Neural progenitor cell (in vitro differentiated cells): ENCODE measurements at regions not wholly inside any gene's neighbourhood (a gene's known extent, or its start where the extent isn't known, plus 50 kb on each side); places are given as distances from the start of the nearest gene placed in this dataset.

Source experiments
- DNase-seq: peaks from one replicate; pipeline ENCODE4 v3.0.0-alpha.2; 2016; ENCODE audit warnings: low spot score
- H2AFZ ChIP-seq: fragments of 200-600 bp; sonication (generic); replicated peaks from 2 replicates; pipeline ENCODE4 v1.6.1; 2016; ENCODE audit warnings: antibody characterized with exemption
- H3F3A ChIP-seq: fragments of 200-600 bp; sonication (generic); 2 replicates; pipeline ENCODE4 v1.6.1; 2016; ENCODE audit warnings: antibody characterized with exemption, low read depth
- H3K27ac ChIP-seq: fragments of 200-600 bp; sonication (generic); 2 replicates; pipeline ENCODE4 v1.5.1; 2016; ENCODE audit warnings: mild to moderate bottlenecking
- H3K27me3 ChIP-seq: fragments of 200-600 bp; sonication (generic); 2 replicates; pipeline ENCODE4 v1.6.1; 2016; ENCODE audit warnings: mild to moderate bottlenecking, moderate library complexity
- H3K36me3 ChIP-seq: fragments of 200-600 bp; sonication (generic); 2 replicates; pipeline ENCODE4 v1.5.1; 2016
- H3K4me1 ChIP-seq: fragments of 200-600 bp; sonication (generic); 2 replicates; pipeline ENCODE4 v1.6.1; 2016; ENCODE audit warnings: mixed run types
- H3K4me2 ChIP-seq: fragments of 200-600 bp; sonication (generic); 2 replicates; pipeline ENCODE4 v1.6.1; 2016
- H3K4me3 ChIP-seq: fragments of 200-600 bp; sonication (generic); 2 replicates; pipeline ENCODE4 v1.5.1; 2016
- H3K79me2 ChIP-seq: fragments of 200-600 bp; sonication (generic); 2 replicates; pipeline ENCODE4 v1.6.1; 2016; ENCODE audit warnings: low read depth
- H3K9ac ChIP-seq: fragments of 200-600 bp; sonication (generic); 2 replicates; pipeline ENCODE4 v1.6.1; 2016
- H3K9me3 ChIP-seq: fragments of 200-600 bp; sonication (generic); 2 replicates; pipeline ENCODE4 v1.5.1; 2016; ENCODE audit warnings: low read depth
- H4K20me1 ChIP-seq: fragments of 200-600 bp; sonication (generic); 2 replicates; pipeline ENCODE4 v1.6.1; 2016; ENCODE audit warnings: low read depth
- H3K27ac Mint-ChIP-seq: 3 replicates; pipeline ENCODE4 v1.8.0; 2021; ENCODE audit warnings: mixed read lengths
- H3K27me3 Mint-ChIP-seq: 2 replicates; pipeline ENCODE4 v1.8.0; 2022; ENCODE audit warnings: low read depth, mild to moderate bottlenecking, inconsistent platforms, moderate library complexity, mixed read lengths; ENCODE audit not compliant: insufficient read depth
- H3K36me3 Mint-ChIP-seq: 3 replicates; pipeline ENCODE4 v1.8.0; 2021; ENCODE audit warnings: mixed read lengths
- H3K4me1 Mint-ChIP-seq: 3 replicates; pipeline ENCODE4 v1.8.0; 2021; ENCODE audit warnings: mixed read lengths
- H3K4me3 Mint-ChIP-seq: 3 replicates; pipeline ENCODE4 v1.8.0; 2021; ENCODE audit warnings: mild to moderate bottlenecking, moderate library complexity, mixed read lengths
- H3K9me3 Mint-ChIP-seq: 3 replicates; pipeline ENCODE4 v1.8.0; 2020; ENCODE audit warnings: mixed read lengths
- EZH2 ChIP-seq: fragments of 200-600 bp; sonication (generic); IDR thresholded peaks from 2 replicates; pipeline ENCODE4 v1.6.1; 2017; ENCODE audit warnings: antibody characterized with exemption, mild to moderate bottlenecking, moderate library complexity
- EZH2phosphoT487 ChIP-seq: fragments of 200-600 bp; sonication (generic); IDR thresholded peaks from 2 replicates; pipeline ENCODE4 v1.6.1; 2017; ENCODE audit warnings: antibody characterized with exemption
- TF ChIP-seq, protein P1 (sequence below): fragments of 200-600 bp; sonication (generic); IDR thresholded peaks from 2 replicates; pipeline ENCODE4 v1.5.1; 2017; ENCODE audit warnings: antibody characterized with exemption, mild to moderate bottlenecking

GRCh38 chr13:33394294-33394932 lies 108.9 kb upstream of the STARD13 start:
- Histone ChIP-seq H3K79me2 (no peaks in the 10 kb centered on the region), H3K4me2 (no peak overlapping the region), H2AFZ (peak overlapping the region; percentile 74), H3K4me3 (no peak overlapping the region), H3K27ac (no peak overlapping the region), H3K9ac (no peak overlapping the region), H3K27me3 (no peaks in the 10 kb centered on the region), H3K36me3 (no peaks in the 10 kb centered on the region), H3K4me1 (no peaks in the 10 kb centered on the region), H3F3A (no peaks in the 10 kb centered on the region), H4K20me1 (no peaks in the 10 kb centered on the region), H3K9me3 (no peaks in the 10 kb centered on the region)
- Mint-ChIP-seq H3K9me3 (no peaks in the 10 kb centered on the region), H3K36me3 (no peaks in the 10 kb centered on the region), H3K4me1 (peaks cover 14% of the 10 kb centered on the region), H3K4me3 (no peak overlapping the region), H3K27me3 (peaks cover 3% of the 10 kb centered on the region), H3K27ac (no peak overlapping the region)
- DNase-seq, result no peak
- TF ChIP-seq EZH2phosphoT487 (no peak), EZH2 (no peak)
- TF ChIP-seq, protein P1, sequence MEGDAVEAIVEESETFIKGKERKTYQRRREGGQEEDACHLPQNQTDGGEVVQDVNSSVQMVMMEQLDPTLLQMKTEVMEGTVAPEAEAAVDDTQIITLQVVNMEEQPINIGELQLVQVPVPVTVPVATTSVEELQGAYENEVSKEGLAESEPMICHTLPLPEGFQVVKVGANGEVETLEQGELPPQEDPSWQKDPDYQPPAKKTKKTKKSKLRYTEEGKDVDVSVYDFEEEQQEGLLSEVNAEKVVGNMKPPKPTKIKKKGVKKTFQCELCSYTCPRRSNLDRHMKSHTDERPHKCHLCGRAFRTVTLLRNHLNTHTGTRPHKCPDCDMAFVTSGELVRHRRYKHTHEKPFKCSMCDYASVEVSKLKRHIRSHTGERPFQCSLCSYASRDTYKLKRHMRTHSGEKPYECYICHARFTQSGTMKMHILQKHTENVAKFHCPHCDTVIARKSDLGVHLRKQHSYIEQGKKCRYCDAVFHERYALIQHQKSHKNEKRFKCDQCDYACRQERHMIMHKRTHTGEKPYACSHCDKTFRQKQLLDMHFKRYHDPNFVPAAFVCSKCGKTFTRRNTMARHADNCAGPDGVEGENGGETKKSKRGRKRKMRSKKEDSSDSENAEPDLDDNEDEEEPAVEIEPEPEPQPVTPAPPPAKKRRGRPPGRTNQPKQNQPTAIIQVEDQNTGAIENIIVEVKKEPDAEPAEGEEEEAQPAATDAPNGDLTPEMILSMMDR, result no peak

DNA sequence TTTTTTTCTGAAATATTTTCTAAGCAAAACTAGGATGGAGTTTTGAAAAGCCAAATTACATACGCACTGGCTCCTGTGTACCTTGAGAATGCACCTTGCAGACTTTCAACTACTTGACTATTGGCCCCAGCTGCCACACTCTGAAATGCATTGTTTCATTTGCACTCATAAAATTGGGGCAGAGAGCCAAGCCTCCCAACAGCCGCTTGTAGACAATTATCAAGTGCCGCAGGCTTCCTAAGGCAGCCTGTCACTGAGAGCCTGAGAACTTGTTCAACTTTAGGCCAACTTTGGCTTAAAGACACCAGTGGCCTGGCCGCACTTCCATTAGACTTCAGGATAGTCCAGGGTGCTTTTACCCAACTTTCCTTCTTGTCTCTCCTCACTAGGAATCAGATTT lies 115.7 kb upstream of the STARD13 start:
- H3K36me3 ChIP-seq, result no peaks in the 10 kb centered on the region
- no peaks in the 10 kb centered on the region for H3K79me2 ChIP-seq
- H4K20me1 ChIP-seq, result no peaks in the 10 kb centered on the region
- H3K4me2 ChIP-seq, result no peak overlapping the region
- H3K27ac ChIP-seq, result no peak overlapping the region
- H3K4me3 ChIP-seq, result no peak overlapping the region
- H3K27me3 Mint-ChIP-seq, result peaks cover 2% of the 10 kb centered on the region
- no peaks in the 10 kb centered on the region for H3K9me3 ChIP-seq
- H3K36me3 Mint-ChIP-seq, result no peaks in the 10 kb centered on the region
- no peak for DNase-seq
- H3F3A ChIP-seq, result no peaks in the 10 kb centered on the region
- no peak overlapping the region for H3K9ac ChIP-seq
- H3K4me1 Mint-ChIP-seq, result peaks cover 10% of the 10 kb centered on the region
- no peak overlapping the region for H3K27ac Mint-ChIP-seq
- no peaks in the 10 kb centered on the region for H3K27me3 ChIP-seq
- TF ChIP-seq EZH2phosphoT487 (no peak), EZH2 (no peak)
- TF ChIP-seq, protein P1, result no peak
- no peaks in the 10 kb centered on the region for H3K4me1 ChIP-seq
- no peak overlapping the region for H3K4me3 Mint-ChIP-seq
- H2AFZ ChIP-seq, result no peak overlapping the region
- H3K9me3 Mint-ChIP-seq, result peaks cover 3% of the 10 kb centered on the region

DNA sequence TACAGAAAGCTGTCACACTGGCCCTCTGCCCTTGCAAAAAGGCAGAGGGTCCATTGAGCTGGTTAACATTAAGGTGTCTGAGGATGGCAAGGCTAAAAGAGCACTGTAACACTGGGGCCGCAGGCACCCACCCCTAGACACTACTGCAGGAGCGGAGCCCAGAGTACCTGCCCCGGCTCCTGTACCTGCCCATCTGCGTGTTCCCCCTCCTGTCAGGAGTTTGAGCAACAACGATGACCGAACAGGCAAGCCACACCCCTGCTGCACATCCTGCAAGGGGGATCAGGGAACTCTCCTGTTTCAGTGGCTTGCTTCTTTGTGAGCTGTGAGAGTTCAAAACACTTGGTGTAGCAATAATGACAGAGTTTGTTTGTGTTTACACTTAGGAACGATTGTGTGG lies 117.4 kb upstream of the STARD13 start:
- H4K20me1 ChIP-seq, result no peaks in the 10 kb centered on the region
- H2AFZ ChIP-seq, result peak overlapping the region; percentile 15
- no peak for DNase-seq
- H3K36me3 Mint-ChIP-seq, result no peaks in the 10 kb centered on the region
- no peak overlapping the region for H3K4me3 ChIP-seq
- peaks cover 2% of the 10 kb centered on the region for H3K27me3 Mint-ChIP-seq
- H3K27ac Mint-ChIP-seq, result no peak overlapping the region
- no peak overlapping the region for H3K4me2 ChIP-seq
- H3F3A ChIP-seq, result no peaks in the 10 kb centered on the region
- no peaks in the 10 kb centered on the region for H3K9me3 ChIP-seq
- H3K9ac ChIP-seq, result no peak overlapping the region
- H3K9me3 Mint-ChIP-seq, result peaks cover 3% of the 10 kb centered on the region
- no peaks in the 10 kb centered on the region for H3K79me2 ChIP-seq
- H3K27me3 ChIP-seq, result no peaks in the 10 kb centered on the region
- no peaks in the 10 kb centered on the region for H3K36me3 ChIP-seq
- TF ChIP-seq, protein P1, result no peak
- TF ChIP-seq EZH2phosphoT487, result no peak
- no peak for TF ChIP-seq EZH2
- no peaks in the 10 kb centered on the region for H3K4me1 ChIP-seq
- H3K4me1 Mint-ChIP-seq, result peaks cover 10% of the 10 kb centered on the region
- H3K4me3 Mint-ChIP-seq, result no peak overlapping the region
- H3K27ac ChIP-seq, result no peak overlapping the region
